SW480 (cell line): ENCODE measurements at regions not wholly inside any gene's neighbourhood (a gene's known extent, or its start where the extent isn't known, plus 50 kb on each side); places are given as distances from the start of the nearest gene placed in this dataset.
A peak's percentile ranks its signal among the peaks of the same experiment; 100 is the strongest.
"Not testable (repeated sequence)": the region's sequence is repeated elsewhere in the genome, so short reads cannot be mapped to it uniquely, and the experiment has no call there.

ENCODE experiments used
- DNase-seq: peaks from one replicate; pipeline ENCODE4 v3.0.0-alpha.2; 2016; ENCODE audit warnings: low spot score

DNA sequence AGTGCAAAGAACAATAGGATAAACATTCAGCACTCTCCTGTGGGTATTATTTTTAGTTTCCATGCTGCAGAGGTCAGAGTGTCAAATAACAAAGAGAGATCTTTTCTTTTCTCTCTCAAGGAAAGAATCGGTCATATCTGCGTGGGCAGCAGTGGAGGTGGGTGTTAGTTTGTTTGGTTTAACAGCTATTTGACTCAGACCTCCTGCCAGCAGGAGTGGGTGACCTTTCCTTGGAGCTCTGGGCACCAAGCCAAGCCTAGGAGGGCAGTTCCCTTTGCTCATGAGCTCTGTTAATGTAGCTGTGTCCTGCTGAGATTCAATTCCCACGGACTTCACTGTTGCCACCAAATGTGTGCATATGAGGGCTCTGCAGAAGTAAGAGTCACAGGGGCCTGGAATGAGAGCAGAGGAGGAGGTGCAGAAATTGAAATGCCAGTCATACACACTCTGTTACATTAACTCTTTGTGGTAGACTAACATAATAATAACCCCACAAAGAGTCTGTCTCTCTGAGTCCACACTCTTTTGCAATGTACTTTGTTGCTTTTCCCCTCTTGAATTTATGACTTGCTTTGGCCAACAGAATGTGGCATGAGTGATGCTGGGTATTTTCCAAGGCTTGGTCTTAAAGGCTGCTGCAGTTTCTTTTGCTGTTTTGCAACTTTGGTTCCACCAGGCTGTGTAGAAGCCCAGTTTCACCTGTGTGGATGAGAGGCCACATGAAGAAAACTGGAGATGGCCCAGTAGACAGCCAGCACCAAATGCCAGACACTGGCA lies 76.0 kb upstream of the GRK3 start:
- DNase-seq, result peak; percentile 80

GRCh38 chr22:25489947-25490346 lies 74.5 kb upstream of the GRK3 start:
- no peak for DNase-seq

GRCh38 chr22:25490896-25491295 lies 73.6 kb upstream of the GRK3 start:
- DNase-seq, result no peak

- DNase-seq, result no peak
Measured at GRCh38 chr22:25492162-25492561, 72.3 kb upstream of the GRK3 start.

GRCh38 chr22:25492841-25493734 lies 71.4 kb upstream of the GRK3 start:
- DNase-seq, result no peak

- no peak for DNase-seq
Measured at GRCh38 chr22:25493794-25494193, 70.7 kb upstream of the GRK3 start.

- DNase-seq, result no peak
Measured at GRCh38 chr22:25494774-25495173, 69.7 kb upstream of the GRK3 start.

- no peak for DNase-seq
Measured at GRCh38 chr22:25495285-25495684, 69.2 kb upstream of the GRK3 start.

GRCh38 chr22:25496396-25497064 lies 67.9 kb upstream of the GRK3 start:
- no peak for DNase-seq

GRCh38 chr22:25497181-25497641 lies 67.3 kb upstream of the GRK3 start:
- DNase-seq, result no peak

GRCh38 chr22:25497716-25498115 lies 66.8 kb upstream of the GRK3 start:
- no peak for DNase-seq

- DNase-seq, result not testable (repeated sequence)
Measured at GRCh38 chr22:25500671-25501070, 63.8 kb upstream of the GRK3 start.

- not testable (repeated sequence) for DNase-seq
Measured at GRCh38 chr22:25504017-25504416, 60.5 kb upstream of the GRK3 start.

- no peak for DNase-seq
Measured at GRCh38 chr22:25508161-25508560, 56.3 kb upstream of the GRK3 start.

GRCh38 chr22:25508761-25509321 lies 55.6 kb upstream of the GRK3 start:
- DNase-seq, result no peak

DNA sequence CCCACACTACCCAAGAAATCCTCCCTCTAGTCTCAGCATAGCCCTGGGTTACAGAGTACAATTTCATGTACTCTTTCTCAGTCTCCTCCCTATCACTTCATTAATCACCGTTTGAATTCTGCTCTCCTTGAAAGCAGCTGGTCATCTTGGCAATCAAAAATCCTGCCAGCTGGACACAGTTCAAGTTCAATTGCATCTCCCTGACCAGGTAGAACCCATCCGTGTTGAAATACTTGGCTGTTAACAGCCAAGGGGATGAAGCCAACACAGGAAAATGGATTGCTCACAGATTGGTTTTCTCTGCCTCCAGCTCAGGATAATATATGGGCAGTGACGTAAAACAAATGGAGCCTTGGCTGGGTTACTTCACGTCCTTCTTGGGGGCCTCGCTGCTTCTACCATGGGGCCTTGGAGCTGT lies 55.1 kb upstream of the GRK3 start:
- DNase-seq, result no peak

DNA sequence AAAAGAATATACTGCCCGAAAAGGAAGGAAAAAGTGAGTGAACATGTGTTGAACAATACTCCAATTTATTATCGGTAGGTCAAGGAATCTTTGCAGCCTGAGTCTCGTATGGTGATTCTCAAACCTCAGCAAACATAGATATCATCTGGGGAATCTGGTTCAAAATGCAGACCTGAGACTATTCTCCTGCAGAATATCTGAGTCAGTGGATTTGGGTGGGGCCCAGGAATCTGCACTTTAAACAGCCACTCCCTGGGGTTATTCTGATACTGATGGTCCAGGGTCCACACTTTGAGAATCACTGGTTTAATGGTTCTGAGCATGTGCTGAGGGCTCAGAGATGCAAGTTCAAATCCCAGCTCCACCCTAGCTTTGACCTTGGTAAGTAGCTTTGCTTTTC lies 53.6 kb upstream of the GRK3 start:
- no peak for DNase-seq

DNA sequence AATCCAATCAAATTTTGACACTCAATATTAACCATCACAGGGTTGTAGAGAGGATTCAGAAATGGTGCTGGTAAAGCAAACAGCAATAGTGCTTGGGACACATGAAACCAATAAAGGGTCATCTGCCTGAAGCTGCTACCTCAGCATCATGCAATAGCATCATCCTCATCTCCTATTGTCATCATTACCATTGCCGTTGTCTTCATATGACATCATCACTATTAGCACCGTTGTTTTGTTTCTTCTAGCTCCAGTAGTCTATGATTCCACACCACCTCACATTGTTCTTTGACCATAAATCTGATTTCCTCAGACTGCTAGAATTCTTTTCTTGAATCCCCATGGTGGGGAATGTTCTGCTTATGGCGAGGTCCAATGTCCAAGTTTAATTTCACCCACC lies 52.8 kb upstream of the GRK3 start:
- DNase-seq, result no peak

DNA sequence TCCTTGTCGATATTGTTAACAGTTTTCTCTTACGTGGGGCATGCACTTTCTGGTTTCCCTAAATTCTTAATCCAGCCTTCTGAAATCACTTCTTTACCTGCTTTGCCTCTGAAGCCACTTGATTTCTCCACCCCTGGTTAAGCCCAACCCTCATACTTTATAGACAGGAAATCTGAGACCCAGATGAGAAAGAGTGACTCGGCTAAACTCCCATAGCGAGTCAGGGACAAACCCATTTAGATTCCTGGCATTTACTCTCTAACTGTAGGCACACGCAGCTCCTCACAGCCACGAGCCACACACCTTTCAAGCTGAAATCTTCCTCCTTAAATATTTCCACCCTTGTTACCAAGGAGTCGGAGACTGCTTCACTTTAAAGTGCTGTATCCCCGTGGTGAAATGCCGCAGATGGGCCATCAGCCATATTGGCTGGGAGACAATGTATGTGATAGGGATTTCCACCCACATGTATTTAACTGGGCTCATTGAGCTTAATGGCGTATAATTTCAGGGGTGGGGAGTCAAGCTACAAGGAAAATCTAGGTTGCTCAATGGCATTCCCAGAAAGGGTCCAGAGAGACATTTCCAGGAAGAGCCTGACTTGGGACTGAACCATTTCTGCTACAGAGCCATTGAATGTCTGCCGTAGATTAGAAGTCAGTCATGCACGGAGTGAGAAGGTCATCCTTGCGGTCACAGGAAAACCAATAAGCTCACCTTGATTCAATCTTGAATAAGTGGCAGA lies 49.9 kb upstream of the GRK3 start:
- no peak for DNase-seq
